SK-N-SH treated with all-trans-retinoic acid at 6 μM for 48 hours (cell line): ENCODE measurements at regions not wholly inside any gene's neighbourhood (a gene's known extent, or its start where the extent isn't known, plus 50 kb on each side); places are given as distances from the start of the nearest gene placed in this dataset.

Experiments used
- ATAC-seq: fragments of 200-7000 bp; cut with Tn5 transposase; 3 replicates; pipeline ENCODE4 v1.9.1; 2020; ENCODE audit warnings: mild to moderate bottlenecking, moderate library complexity
- ARNTL ChIP-seq: fragments of 450-650 bp; formaldehyde crosslinking; IDR thresholded peaks from 2 replicates; pipeline ENCODE4 v1.5.0; 2020; ENCODE audit warnings: low read depth, mild to moderate bottlenecking, moderate library complexity, borderline replicate concordance
- BACH2 ChIP-seq: fragments of 250-450 bp; sonication (Bioruptor Pico); IDR thresholded peaks from 2 replicates; pipeline ENCODE4 v1.9.0; 2021; ENCODE audit warnings: mild to moderate bottlenecking, borderline replicate concordance
- CSDC2 ChIP-seq: fragments of 250-450 bp; sonication (Bioruptor Pico); IDR thresholded peaks from 2 replicates; pipeline ENCODE4 v1.5.0; 2020; ENCODE audit warnings: mild to moderate bottlenecking, moderate library complexity
- ESRRG ChIP-seq: fragments of 250-450 bp; sonication (Bioruptor Pico); IDR thresholded peaks from 2 replicates; pipeline ENCODE4 v1.6.1; 2021; ENCODE audit warnings: mild to moderate bottlenecking
- GLIS3 ChIP-seq: fragments of 250-450 bp; sonication (Bioruptor Pico); IDR thresholded peaks from 2 replicates; pipeline ENCODE4 v1.5.0; 2020; ENCODE audit warnings: mild to moderate bottlenecking, moderate library complexity
- ISL1 ChIP-seq: fragments of 250-450 bp; sonication (Bioruptor Pico); IDR thresholded peaks from 2 replicates; pipeline ENCODE4 v2.1.2; 2022; ENCODE audit warnings: mild to moderate bottlenecking, moderate library complexity
- OSR1 ChIP-seq: fragments of 250-450 bp; sonication (Bioruptor Pico); IDR thresholded peaks from 2 replicates; pipeline ENCODE4 v1.8.0; 2022; ENCODE audit warnings: moderate library complexity, mild to moderate bottlenecking, inconsistent platforms
- PPARA ChIP-seq: fragments of 250-450 bp; sonication (Bioruptor Pico); IDR thresholded peaks from 2 replicates; pipeline ENCODE4 v1.5.0; 2020; ENCODE audit warnings: mild to moderate bottlenecking, borderline replicate concordance
- RARB ChIP-seq: fragments of 250-450 bp; sonication (Bioruptor Pico); IDR thresholded peaks from 2 replicates; pipeline ENCODE4 v1.8.0; 2021; ENCODE audit warnings: mild to moderate bottlenecking, moderate library complexity
- SNAI2 ChIP-seq: fragments of 250-450 bp; sonication (Bioruptor Pico); IDR thresholded peaks from 2 replicates; pipeline ENCODE4 v1.5.0; 2020; ENCODE audit warnings: mild to moderate bottlenecking, moderate library complexity
- TOX ChIP-seq: fragments of 250-450 bp; sonication (Bioruptor Pico); IDR thresholded peaks from 2 replicates; pipeline ENCODE4 v1.8.0; 2021; ENCODE audit warnings: mild to moderate bottlenecking, moderate library complexity, borderline replicate concordance
- ZC3H10 ChIP-seq: fragments of 250-450 bp; sonication (Bioruptor Pico); IDR thresholded peaks from 2 replicates; pipeline ENCODE4 v1.5.1; 2021; ENCODE audit warnings: mild to moderate bottlenecking, moderate library complexity
- ZNF565 ChIP-seq: fragments of 450-650 bp; formaldehyde crosslinking; conservative IDR thresholded peaks from 2 replicates; pipeline ENCODE4 v1.5.0; 2020; ENCODE audit warnings: low read depth, mild to moderate bottlenecking, moderate library complexity
- ZNF70 ChIP-seq: fragments of 450-650 bp; formaldehyde crosslinking; IDR thresholded peaks from 2 replicates; pipeline ENCODE4 v1.5.0; 2020; ENCODE audit warnings: mild to moderate bottlenecking, moderate library complexity
- TF ChIP-seq, protein P1 (sequence below): fragments of 250-450 bp; sonication (Bioruptor Pico); IDR thresholded peaks from 2 replicates; pipeline ENCODE4 v1.5.1; 2021; ENCODE audit warnings: mild to moderate bottlenecking, moderate library complexity
- TF ChIP-seq, protein P2 (sequence below): fragments of 250-450 bp; sonication (Bioruptor Pico); IDR thresholded peaks from 2 replicates; pipeline ENCODE4 v1.8.0; 2021; ENCODE audit warnings: low read depth, mild to moderate bottlenecking, moderate library complexity, borderline replicate concordance
- TF ChIP-seq, protein P3 (sequence below): fragments of 250-450 bp; sonication (Bioruptor Pico); IDR thresholded peaks from 2 replicates; pipeline ENCODE4 v1.8.0; 2020; ENCODE audit warnings: mild to moderate bottlenecking, moderate library complexity, borderline replicate concordance
- TF ChIP-seq, protein P4 (sequence below): fragments of 250-450 bp; sonication (Bioruptor Pico); IDR thresholded peaks from 2 replicates; pipeline ENCODE4 v1.5.1; 2020; ENCODE audit warnings: low read depth, mild to moderate bottlenecking, moderate library complexity

DNA sequence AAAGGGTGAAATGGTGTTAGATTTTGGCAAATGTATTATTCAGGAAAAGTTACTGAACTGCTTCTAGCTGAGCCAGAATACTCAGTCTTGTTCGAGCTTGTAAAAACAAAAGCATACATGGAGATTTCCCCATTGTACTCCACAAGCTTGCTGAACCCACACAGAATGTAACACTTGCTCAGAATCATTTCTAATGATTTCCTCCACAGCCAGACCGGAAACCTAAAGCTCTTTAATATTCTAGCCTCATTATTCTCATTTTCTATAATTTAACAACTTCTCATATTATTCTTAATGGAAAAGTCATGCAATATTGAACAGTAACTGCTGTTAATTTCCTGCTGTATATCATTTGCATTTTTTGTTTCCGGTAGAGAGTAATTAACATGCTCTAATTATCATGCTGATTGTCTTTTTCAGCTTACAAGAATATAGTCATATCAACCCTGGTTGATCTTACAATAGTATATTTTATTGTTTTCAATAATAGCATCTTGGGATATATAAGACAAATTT lies 1387.5 kb upstream of the EYS start:
- no peak for TF ChIP-seq GLIS3 (CRISPR knock-in tag)
- no peak for TF ChIP-seq PPARA
- TF ChIP-seq ISL1 = no peak
- TF ChIP-seq ESRRG (CRISPR knock-in tag) = no peak
- no peak for TF ChIP-seq ARNTL (CRISPR knock-in tag)
- no peak for TF ChIP-seq TOX (CRISPR knock-in tag)
- no peak for TF ChIP-seq ZC3H10 (CRISPR knock-in tag)
- TF ChIP-seq ZNF70 (CRISPR knock-in tag) = no peak
- no peak for TF ChIP-seq CSDC2 (CRISPR knock-in tag)
- TF ChIP-seq RARB (CRISPR knock-in tag) = no peak
- TF ChIP-seq ZNF565 (CRISPR knock-in tag) = no peak
- no peak for ATAC-seq

DNA sequence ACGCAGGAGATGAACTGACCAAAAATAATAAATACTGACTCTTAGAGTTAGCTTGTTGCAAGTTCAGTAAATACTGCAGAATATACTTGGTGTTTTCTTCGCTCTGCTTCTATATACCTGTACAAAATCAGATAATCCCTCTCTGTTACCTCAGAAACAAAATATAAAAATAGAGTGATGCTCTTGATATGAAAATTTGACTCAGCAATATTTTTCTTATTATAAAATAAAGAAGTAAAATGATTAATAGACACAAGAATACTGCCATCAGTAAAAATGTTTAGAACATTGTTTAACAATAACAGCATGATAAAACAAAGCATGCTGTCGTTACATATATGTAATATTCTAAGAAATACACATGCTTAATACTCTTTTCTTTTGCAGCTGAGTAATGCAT lies 1366.9 kb upstream of the EYS start:
- TF ChIP-seq, protein P1, sequence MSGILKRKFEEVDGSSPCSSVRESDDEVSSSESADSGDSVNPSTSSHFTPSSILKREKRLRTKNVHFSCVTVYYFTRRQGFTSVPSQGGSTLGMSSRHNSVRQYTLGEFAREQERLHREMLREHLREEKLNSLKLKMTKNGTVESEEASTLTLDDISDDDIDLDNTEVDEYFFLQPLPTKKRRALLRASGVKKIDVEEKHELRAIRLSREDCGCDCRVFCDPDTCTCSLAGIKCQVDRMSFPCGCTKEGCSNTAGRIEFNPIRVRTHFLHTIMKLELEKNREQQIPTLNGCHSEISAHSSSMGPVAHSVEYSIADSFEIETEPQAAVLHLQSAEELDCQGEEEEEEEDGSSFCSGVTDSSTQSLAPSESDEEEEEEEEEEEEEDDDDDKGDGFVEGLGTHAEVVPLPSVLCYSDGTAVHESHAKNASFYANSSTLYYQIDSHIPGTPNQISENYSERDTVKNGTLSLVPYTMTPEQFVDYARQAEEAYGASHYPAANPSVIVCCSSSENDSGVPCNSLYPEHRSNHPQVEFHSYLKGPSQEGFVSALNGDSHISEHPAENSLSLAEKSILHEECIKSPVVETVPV (CRISPR knock-in tag) = no peak
- ATAC-seq = no peak

DNA sequence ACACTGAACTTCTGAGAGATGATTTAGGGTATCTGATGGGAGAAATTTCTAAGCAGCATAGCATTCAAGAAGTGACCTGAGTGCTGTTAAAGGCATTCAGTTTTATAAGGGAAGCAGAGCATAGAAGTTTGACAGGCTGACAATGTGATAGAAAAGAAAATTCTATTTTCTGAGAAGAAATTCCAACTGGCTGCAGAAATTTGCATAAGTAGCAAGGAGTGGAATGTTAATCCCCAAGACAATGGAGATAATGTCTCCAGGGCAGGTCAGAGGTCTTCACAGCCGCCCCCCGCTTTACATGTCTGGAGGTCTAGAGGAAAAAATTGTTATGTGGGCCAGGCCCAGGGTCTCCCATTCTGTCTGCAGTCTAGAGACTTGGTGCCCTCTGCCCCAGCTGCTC lies 1361.8 kb upstream of the EYS start:
- no peak for TF ChIP-seq TOX (CRISPR knock-in tag)
- TF ChIP-seq ZC3H10 (CRISPR knock-in tag) = no peak
- TF ChIP-seq OSR1 (CRISPR knock-in tag) = no peak
- TF ChIP-seq, protein P2, sequence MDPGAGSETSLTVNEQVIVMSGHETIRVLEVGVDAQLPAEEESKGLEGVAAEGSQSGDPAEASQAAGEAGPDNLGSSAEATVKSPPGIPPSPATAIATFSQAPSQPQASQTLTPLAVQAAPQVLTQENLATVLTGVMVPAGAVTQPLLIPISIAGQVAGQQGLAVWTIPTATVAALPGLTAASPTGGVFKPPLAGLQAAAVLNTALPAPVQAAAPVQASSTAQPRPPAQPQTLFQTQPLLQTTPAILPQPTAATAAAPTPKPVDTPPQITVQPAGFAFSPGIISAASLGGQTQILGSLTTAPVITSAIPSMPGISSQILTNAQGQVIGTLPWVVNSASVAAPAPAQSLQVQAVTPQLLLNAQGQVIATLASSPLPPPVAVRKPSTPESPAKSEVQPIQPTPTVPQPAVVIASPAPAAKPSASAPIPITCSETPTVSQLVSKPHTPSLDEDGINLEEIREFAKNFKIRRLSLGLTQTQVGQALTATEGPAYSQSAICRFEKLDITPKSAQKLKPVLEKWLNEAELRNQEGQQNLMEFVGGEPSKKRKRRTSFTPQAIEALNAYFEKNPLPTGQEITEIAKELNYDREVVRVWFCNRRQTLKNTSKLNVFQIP = no peak
- TF ChIP-seq ESRRG (CRISPR knock-in tag) = no peak
- TF ChIP-seq PPARA = no peak
- ATAC-seq = no peak

DNA sequence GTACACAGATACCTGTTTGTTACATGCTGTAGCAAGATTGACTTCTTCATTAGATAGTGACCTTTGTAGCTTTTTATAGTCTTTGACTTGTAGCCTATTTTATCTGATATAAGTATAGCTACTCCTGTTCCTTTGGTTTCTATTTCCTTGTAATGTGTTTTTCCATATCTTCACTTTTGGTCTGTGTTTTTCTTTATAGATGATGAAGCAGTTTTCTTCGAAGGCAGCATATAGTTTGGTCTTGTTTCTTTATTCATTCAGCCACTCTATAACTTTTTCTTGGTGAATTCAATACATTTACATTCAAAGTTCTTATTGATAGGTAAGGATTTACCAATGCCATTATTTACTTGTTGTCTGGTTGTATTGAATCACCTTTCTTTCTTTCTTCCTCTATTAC lies 1357.3 kb upstream of the EYS start:
- TF ChIP-seq, protein P2 = no peak
- no peak for TF ChIP-seq ZNF565 (CRISPR knock-in tag)
- TF ChIP-seq SNAI2 (CRISPR knock-in tag) = no peak
- TF ChIP-seq, protein P3, sequence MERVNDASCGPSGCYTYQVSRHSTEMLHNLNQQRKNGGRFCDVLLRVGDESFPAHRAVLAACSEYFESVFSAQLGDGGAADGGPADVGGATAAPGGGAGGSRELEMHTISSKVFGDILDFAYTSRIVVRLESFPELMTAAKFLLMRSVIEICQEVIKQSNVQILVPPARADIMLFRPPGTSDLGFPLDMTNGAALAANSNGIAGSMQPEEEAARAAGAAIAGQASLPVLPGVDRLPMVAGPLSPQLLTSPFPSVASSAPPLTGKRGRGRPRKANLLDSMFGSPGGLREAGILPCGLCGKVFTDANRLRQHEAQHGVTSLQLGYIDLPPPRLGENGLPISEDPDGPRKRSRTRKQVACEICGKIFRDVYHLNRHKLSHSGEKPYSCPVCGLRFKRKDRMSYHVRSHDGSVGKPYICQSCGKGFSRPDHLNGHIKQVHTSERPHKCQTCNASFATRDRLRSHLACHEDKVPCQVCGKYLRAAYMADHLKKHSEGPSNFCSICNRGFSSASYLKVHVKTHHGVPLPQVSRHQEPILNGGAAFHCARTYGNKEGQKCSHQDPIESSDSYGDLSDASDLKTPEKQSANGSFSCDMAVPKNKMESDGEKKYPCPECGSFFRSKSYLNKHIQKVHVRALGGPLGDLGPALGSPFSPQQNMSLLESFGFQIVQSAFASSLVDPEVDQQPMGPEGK (CRISPR knock-in tag) = no peak
- TF ChIP-seq ISL1 = no peak
- no peak for TF ChIP-seq BACH2
- no peak for TF ChIP-seq OSR1 (CRISPR knock-in tag)
- no peak for TF ChIP-seq PPARA
- no peak for TF ChIP-seq TOX (CRISPR knock-in tag)
- ATAC-seq = no peak

DNA sequence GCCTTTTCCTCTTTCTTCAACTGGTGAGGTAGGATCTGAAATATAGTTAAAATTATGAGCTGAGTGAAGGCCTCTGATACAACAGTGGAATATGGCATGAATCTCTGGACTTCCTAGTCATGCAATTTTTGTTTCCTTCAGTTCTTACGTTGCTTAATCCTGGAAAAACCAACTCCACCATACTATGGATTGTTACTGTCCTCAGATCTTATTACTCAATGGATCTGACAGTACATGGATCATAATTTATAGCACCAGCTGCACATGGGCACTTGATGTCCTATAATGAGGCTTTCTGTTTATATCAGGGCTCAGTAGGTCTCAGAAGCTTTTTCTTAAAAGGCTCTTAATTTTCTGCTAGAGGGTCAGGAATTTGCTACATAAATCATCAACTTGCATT lies 1341.0 kb upstream of the EYS start:
- ATAC-seq = no peak

More for the DNA sequence above, 1341.0 kb upstream of the EYS start:
- TF ChIP-seq, protein P1 (CRISPR knock-in tag) = no peak
- TF ChIP-seq ARNTL (CRISPR knock-in tag) (no peak), PPARA (no peak), ISL1 (no peak), TOX (CRISPR knock-in tag) (no peak), ZNF70 (CRISPR knock-in tag) (no peak), GLIS3 (CRISPR knock-in tag) (no peak), ZC3H10 (CRISPR knock-in tag) (no peak), CSDC2 (CRISPR knock-in tag) (no peak)
- TF ChIP-seq, protein P3 (CRISPR knock-in tag) = no peak
- TF ChIP-seq, protein P4, sequence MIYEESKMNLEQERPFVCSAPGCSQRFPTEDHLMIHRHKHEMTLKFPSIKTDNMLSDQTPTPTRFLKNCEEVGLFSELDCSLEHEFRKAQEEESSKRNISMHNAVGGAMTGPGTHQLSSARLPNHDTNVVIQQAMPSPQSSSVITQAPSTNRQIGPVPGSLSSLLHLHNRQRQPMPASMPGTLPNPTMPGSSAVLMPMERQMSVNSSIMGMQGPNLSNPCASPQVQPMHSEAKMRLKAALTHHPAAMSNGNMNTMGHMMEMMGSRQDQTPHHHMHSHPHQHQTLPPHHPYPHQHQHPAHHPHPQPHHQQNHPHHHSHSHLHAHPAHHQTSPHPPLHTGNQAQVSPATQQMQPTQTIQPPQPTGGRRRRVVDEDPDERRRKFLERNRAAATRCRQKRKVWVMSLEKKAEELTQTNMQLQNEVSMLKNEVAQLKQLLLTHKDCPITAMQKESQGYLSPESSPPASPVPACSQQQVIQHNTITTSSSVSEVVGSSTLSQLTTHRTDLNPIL (CRISPR knock-in tag) = no peak
- TF ChIP-seq, all 23 proteins: peak for 0
